ENCODE measurements at regions not wholly inside any gene's neighbourhood (a gene's known extent, or its start where the extent isn't known, plus 50 kb on each side); places are given as distances from the start of the nearest gene placed in this dataset.

DNA sequence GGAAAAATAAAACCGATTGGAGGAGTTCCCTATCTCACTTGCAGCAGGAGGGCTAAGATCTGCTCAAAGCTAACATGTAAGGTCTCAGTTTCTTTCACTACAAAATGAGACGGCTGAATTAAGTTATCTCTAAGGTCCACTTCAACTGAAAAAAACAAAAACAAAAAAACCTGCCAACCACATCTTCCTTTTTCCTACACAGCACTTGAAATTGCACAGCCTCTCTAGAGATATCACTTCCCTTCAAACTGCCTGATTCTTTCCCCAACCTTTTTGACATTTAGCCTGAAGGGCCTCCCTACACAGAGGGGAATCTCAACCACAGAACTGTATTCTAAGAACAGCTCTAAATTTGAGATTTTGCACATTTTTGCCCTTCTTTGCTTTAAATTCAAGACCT lies 227.9 kb upstream of the TARS1 start (continued):
- TF ChIP-seq, protein P1, sequence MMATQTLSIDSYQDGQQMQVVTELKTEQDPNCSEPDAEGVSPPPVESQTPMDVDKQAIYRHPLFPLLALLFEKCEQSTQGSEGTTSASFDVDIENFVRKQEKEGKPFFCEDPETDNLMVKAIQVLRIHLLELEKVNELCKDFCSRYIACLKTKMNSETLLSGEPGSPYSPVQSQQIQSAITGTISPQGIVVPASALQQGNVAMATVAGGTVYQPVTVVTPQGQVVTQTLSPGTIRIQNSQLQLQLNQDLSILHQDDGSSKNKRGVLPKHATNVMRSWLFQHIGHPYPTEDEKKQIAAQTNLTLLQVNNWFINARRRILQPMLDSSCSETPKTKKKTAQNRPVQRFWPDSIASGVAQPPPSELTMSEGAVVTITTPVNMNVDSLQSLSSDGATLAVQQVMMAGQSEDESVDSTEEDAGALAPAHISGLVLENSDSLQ (IDR thresholded peaks at IDR 0.05), result no peak
- TF ChIP-seq, protein P2, sequence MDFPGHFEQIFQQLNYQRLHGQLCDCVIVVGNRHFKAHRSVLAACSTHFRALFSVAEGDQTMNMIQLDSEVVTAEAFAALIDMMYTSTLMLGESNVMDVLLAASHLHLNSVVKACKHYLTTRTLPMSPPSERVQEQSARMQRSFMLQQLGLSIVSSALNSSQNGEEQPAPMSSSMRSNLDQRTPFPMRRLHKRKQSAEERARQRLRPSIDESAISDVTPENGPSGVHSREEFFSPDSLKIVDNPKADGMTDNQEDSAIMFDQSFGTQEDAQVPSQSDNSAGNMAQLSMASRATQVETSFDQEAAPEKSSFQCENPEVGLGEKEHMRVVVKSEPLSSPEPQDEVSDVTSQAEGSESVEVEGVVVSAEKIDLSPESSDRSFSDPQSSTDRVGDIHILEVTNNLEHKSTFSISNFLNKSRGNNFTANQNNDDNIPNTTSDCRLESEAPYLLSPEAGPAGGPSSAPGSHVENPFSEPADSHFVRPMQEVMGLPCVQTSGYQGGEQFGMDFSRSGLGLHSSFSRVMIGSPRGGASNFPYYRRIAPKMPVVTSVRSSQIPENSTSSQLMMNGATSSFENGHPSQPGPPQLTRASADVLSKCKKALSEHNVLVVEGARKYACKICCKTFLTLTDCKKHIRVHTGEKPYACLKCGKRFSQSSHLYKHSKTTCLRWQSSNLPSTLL (IDR thresholded peaks at IDR 0.05), result no peak
- TF ChIP-seq ZNF133 (CRISPR knock-in tag; IDR thresholded peaks at IDR 0.05), result no peak

DNA sequence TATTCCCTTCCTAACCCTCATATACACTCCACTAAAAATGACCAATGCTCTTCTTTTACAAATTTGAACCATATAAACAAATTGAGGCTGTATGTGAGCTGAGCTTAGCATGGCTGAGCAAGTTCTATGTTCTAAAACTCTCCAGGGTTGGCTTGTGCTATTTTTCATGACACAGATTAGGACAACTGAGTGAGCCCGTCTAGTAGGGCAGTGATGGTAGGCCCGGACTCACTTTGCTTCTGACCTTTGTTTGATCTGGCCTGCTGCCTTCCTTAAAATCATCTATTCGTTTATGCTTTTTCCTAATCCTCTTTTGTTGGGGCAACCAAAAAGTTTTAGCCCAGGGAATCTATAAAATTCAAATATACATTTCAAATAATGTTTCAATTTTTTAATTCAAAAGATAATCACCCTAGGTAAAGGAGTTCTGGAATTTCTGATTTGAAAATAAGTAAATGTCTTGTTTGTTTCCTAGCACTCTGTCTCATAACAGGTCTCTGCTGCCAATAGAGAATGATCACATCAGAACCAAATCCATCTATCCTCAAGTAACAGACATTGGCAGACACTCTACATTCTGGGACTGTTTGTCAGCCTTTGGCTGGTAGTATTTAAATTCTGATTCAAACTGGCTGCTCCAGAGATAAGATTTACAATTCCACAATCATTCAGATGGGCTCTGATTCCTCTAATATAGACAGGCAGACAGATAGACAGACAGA lies 217.0 kb upstream of the TARS1 start:
- CTCF ChIA-PET (ENCODE audit: low intra/inter-chr PET ratio), result no interaction called here
- H3K27me3 ChIP-seq (ENCODE audit: control insufficient read depth in 2 of 2, insufficient read depth in 2 of 2, low read length in 2 of 2), result no peaks in the 10 kb centered on the region
- no peaks in the 10 kb centered on the region for H4K20me1 ChIP-seq (replicated peaks; ENCODE audit: control insufficient read depth, insufficient read depth, low read length)
- POLR2A ChIA-PET, result no interaction called here
- H3K79me2 ChIP-seq (ENCODE audit: control insufficient read depth, insufficient read depth, low read length), result no peaks in the 10 kb centered on the region
- ATAC-seq (no peak), FAIRE-seq (no peak), DNase-seq (ENCODE audit: extremely low read depth in 1 of 4, low spot score in 3 of 4) (no peak)
- in situ Hi-C loops (cut with MboI) (no loop called here), intact Hi-C loops (cut with micrococcal nuclease) (no loop called here)
- WGBS (ENCODE audit: insufficient coverage, low coverage, missing lambda C conversion rate), result 9% methylated on average over 3 of the region's 3 CpGs
- no peak overlapping the region for H3K9ac ChIP-seq (ENCODE audit: insufficient read depth in 1 of 2, low read depth in 2 of 2, low read length in 2 of 2)
- H3K9me3 ChIP-seq (replicated peaks; ENCODE audit: control insufficient read depth, insufficient read depth, low read depth, low read length), result no peaks in the 10 kb centered on the region
- H3K4me2 ChIP-seq (ENCODE audit: insufficient read depth, low read length), result no peak overlapping the region
- H3K4me3 ChIP-seq, result no peak overlapping the region
- H3K9me1 ChIP-seq (ENCODE audit: control insufficient read depth, insufficient read depth, low read length), result no peaks in the 10 kb centered on the region
- H3K27ac ChIP-seq (ENCODE audit: extremely low read depth, low read depth, low read length), result no peak overlapping the region
- no peak overlapping the region for H2AFZ ChIP-seq (ENCODE audit: low read depth, low read length)
- H3K4me1 ChIP-seq (replicated peaks in 1 of 2; ENCODE audit: control insufficient read depth in 2 of 2, insufficient read depth in 2 of 2, low read length in 2 of 2), result no peaks in the 10 kb centered on the region
- H3K36me3 ChIP-seq (ENCODE audit: control insufficient read depth, insufficient read depth, low read length), result no peaks in the 10 kb centered on the region
- BruUV-seq (replicated peaks), result no TSS peak
- TF ChIP-seq, protein P3, sequence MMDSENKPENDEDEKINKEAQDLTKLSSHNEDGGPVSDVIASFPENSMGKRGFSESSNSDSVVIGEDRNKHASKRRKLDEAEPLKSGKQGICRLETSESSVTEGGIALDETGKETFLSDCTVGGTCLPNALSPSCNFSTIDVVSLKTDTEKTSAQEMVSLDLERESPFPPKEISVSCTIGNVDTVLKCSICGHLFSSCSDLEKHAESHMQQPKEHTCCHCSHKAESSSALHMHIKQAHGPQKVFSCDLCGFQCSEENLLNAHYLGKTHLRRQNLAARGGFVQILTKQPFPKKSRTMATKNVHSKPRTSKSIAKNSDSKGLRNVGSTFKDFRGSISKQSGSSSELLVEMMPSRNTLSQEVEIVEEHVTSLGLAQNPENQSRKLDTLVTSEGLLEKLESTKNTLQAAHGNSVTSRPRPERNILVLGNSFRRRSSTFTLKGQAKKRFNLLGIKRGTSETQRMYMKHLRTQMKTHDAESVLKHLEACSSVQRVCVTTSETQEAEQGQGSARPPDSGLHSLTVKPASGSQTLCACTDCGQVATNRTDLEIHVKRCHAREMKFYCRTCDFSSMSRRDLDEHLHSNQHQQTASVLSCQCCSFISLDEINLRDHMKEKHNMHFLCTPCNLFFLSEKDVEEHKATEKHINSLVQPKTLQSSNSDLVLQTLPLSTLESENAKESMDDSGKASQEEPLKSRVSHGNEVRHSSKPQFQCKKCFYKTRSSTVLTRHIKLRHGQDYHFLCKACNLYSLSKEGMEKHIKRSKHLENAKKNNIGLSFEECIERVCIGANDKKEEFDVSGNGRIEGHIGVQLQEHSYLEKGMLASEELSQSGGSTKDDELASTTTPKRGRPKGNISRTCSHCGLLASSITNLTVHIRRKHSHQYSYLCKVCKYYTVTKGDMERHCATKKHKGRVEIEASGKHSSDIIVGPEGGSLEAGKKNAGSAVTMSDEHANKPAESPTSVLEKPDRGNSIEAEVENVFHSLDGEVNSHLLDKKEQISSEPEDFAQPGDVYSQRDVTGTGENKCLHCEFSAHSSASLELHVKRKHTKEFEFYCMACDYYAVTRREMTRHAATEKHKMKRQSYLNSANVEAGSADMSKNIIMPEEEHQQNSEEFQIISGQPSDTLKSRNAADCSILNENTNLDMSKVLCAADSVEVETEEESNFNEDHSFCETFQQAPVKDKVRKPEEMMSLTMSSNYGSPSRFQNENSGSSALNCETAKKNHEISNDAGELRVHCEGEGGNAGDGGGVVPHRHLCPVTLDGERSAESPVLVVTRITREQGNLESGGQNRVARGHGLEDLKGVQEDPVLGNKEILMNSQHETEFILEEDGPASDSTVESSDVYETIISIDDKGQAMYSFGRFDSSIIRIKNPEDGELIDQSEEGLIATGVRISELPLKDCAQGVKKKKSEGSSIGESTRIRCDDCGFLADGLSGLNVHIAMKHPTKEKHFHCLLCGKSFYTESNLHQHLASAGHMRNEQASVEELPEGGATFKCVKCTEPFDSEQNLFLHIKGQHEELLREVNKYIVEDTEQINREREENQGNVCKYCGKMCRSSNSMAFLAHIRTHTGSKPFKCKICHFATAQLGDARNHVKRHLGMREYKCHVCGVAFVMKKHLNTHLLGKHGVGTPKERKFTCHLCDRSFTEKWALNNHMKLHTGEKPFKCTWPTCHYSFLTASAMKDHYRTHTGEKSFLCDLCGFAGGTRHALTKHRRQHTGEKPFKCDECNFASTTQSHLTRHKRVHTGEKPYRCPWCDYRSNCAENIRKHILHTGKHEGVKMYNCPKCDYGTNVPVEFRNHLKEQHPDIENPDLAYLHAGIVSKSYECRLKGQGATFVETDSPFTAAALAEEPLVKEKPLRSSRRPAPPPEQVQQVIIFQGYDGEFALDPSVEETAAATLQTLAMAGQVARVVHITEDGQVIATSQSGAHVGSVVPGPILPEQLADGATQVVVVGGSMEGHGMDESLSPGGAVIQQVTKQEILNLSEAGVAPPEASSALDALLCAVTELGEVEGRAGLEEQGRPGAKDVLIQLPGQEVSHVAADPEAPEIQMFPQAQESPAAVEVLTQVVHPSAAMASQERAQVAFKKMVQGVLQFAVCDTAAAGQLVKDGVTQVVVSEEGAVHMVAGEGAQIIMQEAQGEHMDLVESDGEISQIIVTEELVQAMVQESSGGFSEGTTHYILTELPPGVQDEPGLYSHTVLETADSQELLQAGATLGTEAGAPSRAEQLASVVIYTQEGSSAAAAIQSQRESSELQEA (IDR thresholded peaks at IDR 0.05; ENCODE audit: low read depth), result no peak
- no peak for TF ChIP-seq ZNF830 (CRISPR knock-in tag; IDR thresholded peaks at IDR 0.05)
- no peak for TF ChIP-seq ZNF77 (CRISPR knock-in tag; IDR thresholded peaks at IDR 0.05)
